ENCODE measurements at regions not wholly inside any gene's neighbourhood (a gene's known extent, or its start where the extent isn't known, plus 50 kb on each side); places are given as distances from the start of the nearest gene placed in this dataset.

- no peaks in the 10 kb centered on the region for H3K4me1 Mint-ChIP-seq (ENCODE audit: low read depth)
- H3K4me3 Mint-ChIP-seq, result no peak overlapping the region
- no peaks in the 10 kb centered on the region for H3K9me3 Mint-ChIP-seq
- DNase-seq, result no peak
- no peak for ATAC-seq
- CTCF ChIA-PET, result interaction anchor here (1.3 to 1.7 kb wide), 3 partner anchors 18 to 42 kb away, joined by 3 to 4 read pairs (median 3); no protein-coding TSS in a partner anchor
- TF ChIP-seq CTCF (IDR thresholded peaks at IDR 0.05), result no peak
- no peaks in the 10 kb centered on the region for H3K27me3 Mint-ChIP-seq
- POLR2A ChIA-PET, result interaction anchor here (1.9 kb wide), 1 partner anchor 9 kb away, joined by 5 read pairs; no protein-coding TSS in a partner anchor
- no peaks in the 10 kb centered on the region for H3K36me3 Mint-ChIP-seq (ENCODE audit: low read depth)
- intact Hi-C loops (cut with micrococcal nuclease), result no loop called here
- no peak overlapping the region for H3K27ac Mint-ChIP-seq
Observed at GRCh38 chr22:22703203-22703570, 58.8 kb downstream of the GGTLC2 start.

- ChIA-PET POLR2A (interaction anchor here (1.9 kb wide), 1 partner anchor 9 kb away, joined by 5 read pairs; no protein-coding TSS in a partner anchor), CTCF (interaction anchor here (1.0 to 1.5 kb wide), 3 partner anchors 18 to 253 kb away, joined by 3 to 4 read pairs (median 3); no protein-coding TSS in a partner anchor)
- Mint-ChIP-seq H3K4me3 (no peak overlapping the region), H3K36me3 (ENCODE audit: low read depth) (no peaks in the 10 kb centered on the region), H3K9me3 (no peaks in the 10 kb centered on the region), H3K4me1 (ENCODE audit: low read depth) (no peaks in the 10 kb centered on the region), H3K27me3 (no peaks in the 10 kb centered on the region), H3K27ac (no peak overlapping the region)
- no peak for TF ChIP-seq CTCF (IDR thresholded peaks at IDR 0.05)
- intact Hi-C loops (cut with micrococcal nuclease), result no loop called here
- ATAC-seq, result no peak
- no peak for DNase-seq
Observed at GRCh38 chr22:22703715-22704114, 59.3 kb downstream of the GGTLC2 start.

- Mint-ChIP-seq H3K27me3 (no peaks in the 10 kb centered on the region), H3K27ac (no peak overlapping the region), H3K9me3 (no peaks in the 10 kb centered on the region), H3K4me3 (no peak overlapping the region), H3K4me1 (ENCODE audit: low read depth) (no peaks in the 10 kb centered on the region), H3K36me3 (ENCODE audit: low read depth) (no peaks in the 10 kb centered on the region)
- no peak for ATAC-seq
- intact Hi-C loops (cut with micrococcal nuclease), result no loop called here
- CTCF ChIA-PET, result interaction anchor here (0.9 to 1.5 kb wide), 6 partner anchors 9 to 252 kb away, joined by 3 to 5 read pairs (median 3); no protein-coding TSS in a partner anchor
- no peak for DNase-seq
- TF ChIP-seq CTCF (IDR thresholded peaks at IDR 0.05), result no peak
- POLR2A ChIA-PET, result interaction anchor here (0.6 to 1.9 kb wide), 2 partner anchors 8 to 860 kb away, joined by 3 to 5 read pairs; no protein-coding TSS in a partner anchor
Observed at GRCh38 chr22:22704156-22704946, 59.9 kb downstream of the GGTLC2 start.

- H3K4me1 Mint-ChIP-seq (ENCODE audit: low read depth), result no peaks in the 10 kb centered on the region
- ChIA-PET POLR2A (interaction anchor here (0.6 kb wide), 1 partner anchor 858 kb away, joined by 3 read pairs; no protein-coding TSS in a partner anchor), CTCF (interaction anchor here (0.9 to 3.4 kb wide), 8 partner anchors 8 to 254 kb away, joined by 3 to 11 read pairs (median 4); no protein-coding TSS in a partner anchor)
- H3K36me3 Mint-ChIP-seq (ENCODE audit: low read depth), result no peaks in the 10 kb centered on the region
- no peak for TF ChIP-seq CTCF (IDR thresholded peaks at IDR 0.05)
- no peak overlapping the region for H3K27ac Mint-ChIP-seq
- intact Hi-C loops (cut with micrococcal nuclease), result no loop called here
- H3K4me3 Mint-ChIP-seq, result no peak overlapping the region
- ATAC-seq, result no peak
- H3K27me3 Mint-ChIP-seq, result no peaks in the 10 kb centered on the region
- DNase-seq, result no peak
- H3K9me3 Mint-ChIP-seq, result no peaks in the 10 kb centered on the region
Observed at GRCh38 chr22:22705328-22706100, 61.1 kb downstream of the GGTLC2 start.

Data from activated CD8-positive, alpha-beta T cell treated with anti-CD3 and anti-CD28 coated beads for 36 hours (primary cell).